H1 (cell line): ENCODE measurements at regions not wholly inside any gene's neighbourhood (a gene's known extent, or its start where the extent isn't known, plus 50 kb on each side); places are given as distances from the start of the nearest gene placed in this dataset.

ENCODE experiments used
- HDAC2 ChIP-seq, 2 experiments: fragments of 300-600 bp in 1 of 2; sonication (generic) in 1 of 2; IDR thresholded peaks; 2 replicates each; pipeline ENCODE4 v1.6.1; 2011 to 2012; ENCODE audit warnings: low read depth in 2 of 2, low read length in 2 of 2, mild to moderate bottlenecking in 2 of 2, moderate library complexity in 2 of 2, borderline replicate concordance in 1 of 2, inconsistent platforms in 1 of 2

DNA sequence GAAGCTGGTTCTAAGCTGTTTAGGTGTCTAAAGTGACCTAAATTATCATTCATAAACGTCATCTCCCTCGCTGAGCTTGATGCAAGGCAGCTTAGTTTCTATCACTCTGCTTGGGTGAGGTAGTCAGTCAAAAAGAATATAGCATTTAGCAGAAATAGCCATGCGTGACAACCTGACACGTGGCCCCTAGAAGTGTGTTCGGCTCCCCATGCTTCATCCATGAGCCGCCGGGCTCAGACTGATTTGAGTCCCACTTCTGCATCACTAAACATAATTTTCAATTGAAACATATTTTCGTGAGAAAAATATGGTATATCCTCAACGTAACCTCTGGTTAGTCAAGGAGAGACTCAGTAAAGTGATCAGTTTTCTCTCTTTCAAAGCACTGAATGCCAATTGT lies 459.8 kb downstream of the IRS2 start (continued):
- TF ChIP-seq HDAC2 (IDR thresholded peaks at IDR 0.05; ENCODE audit: borderline replicate concordance in 1 of 2, low read depth in 2 of 2, low read length in 2 of 2): no peak
